Endothelial cell (in vitro differentiated cells): ENCODE measurements at regions not wholly inside any gene's neighbourhood (a gene's known extent, or its start where the extent isn't known, plus 50 kb on each side); places are given as distances from the start of the nearest gene placed in this dataset.

Experiments used
- DNase-seq: peaks from one replicate; pipeline ENCODE4 v3.0.0; 2021; ENCODE audit warnings: low spot score
- H3K27ac Mint-ChIP-seq: one replicate; pipeline ENCODE4 v1.8.0; 2021; ENCODE audit warnings: mixed read lengths, inconsistent platforms; ENCODE audit not compliant: unreplicated experiment
- H3K27me3 Mint-ChIP-seq: one replicate; pipeline ENCODE4 v1.8.0; 2021; ENCODE audit warnings: mild to moderate bottlenecking, moderate library complexity, mixed read lengths, inconsistent platforms; ENCODE audit not compliant: unreplicated experiment
- H3K36me3 Mint-ChIP-seq: one replicate; pipeline ENCODE4 v1.8.0; 2021; ENCODE audit warnings: mild to moderate bottlenecking, low read depth, mixed read lengths, inconsistent platforms; ENCODE audit not compliant: unreplicated experiment
- H3K4me1 Mint-ChIP-seq: one replicate; pipeline ENCODE4 v1.8.0; 2021; ENCODE audit warnings: mild to moderate bottlenecking, mixed read lengths, inconsistent platforms; ENCODE audit not compliant: unreplicated experiment
- H3K4me3 Mint-ChIP-seq: one replicate; pipeline ENCODE4 v1.8.0; 2021; ENCODE audit warnings: mild to moderate bottlenecking, mixed read lengths, inconsistent platforms; ENCODE audit not compliant: unreplicated experiment
- H3K9me3 Mint-ChIP-seq: one replicate; pipeline ENCODE4 v1.8.0; 2021; ENCODE audit warnings: mixed read lengths, inconsistent platforms; ENCODE audit not compliant: unreplicated experiment
- TF ChIP-seq, protein P1 (sequence below): fragments of 200-600 bp; sonication (generic); IDR thresholded peaks from one replicate; pipeline ENCODE4 v1.5.0; 2021; ENCODE audit warnings: antibody characterized with exemption; ENCODE audit not compliant: unreplicated experiment

- Mint-ChIP-seq H3K36me3 (no peaks in the 10 kb centered on the region), H3K4me3 (no peak overlapping the region), H3K9me3 (no peaks in the 10 kb centered on the region), H3K27ac (no peak overlapping the region), H3K27me3 (peaks cover 2% of the 10 kb centered on the region), H3K4me1 (no peaks in the 10 kb centered on the region)
- TF ChIP-seq, protein P1, sequence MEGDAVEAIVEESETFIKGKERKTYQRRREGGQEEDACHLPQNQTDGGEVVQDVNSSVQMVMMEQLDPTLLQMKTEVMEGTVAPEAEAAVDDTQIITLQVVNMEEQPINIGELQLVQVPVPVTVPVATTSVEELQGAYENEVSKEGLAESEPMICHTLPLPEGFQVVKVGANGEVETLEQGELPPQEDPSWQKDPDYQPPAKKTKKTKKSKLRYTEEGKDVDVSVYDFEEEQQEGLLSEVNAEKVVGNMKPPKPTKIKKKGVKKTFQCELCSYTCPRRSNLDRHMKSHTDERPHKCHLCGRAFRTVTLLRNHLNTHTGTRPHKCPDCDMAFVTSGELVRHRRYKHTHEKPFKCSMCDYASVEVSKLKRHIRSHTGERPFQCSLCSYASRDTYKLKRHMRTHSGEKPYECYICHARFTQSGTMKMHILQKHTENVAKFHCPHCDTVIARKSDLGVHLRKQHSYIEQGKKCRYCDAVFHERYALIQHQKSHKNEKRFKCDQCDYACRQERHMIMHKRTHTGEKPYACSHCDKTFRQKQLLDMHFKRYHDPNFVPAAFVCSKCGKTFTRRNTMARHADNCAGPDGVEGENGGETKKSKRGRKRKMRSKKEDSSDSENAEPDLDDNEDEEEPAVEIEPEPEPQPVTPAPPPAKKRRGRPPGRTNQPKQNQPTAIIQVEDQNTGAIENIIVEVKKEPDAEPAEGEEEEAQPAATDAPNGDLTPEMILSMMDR, result no peak
- no peak for DNase-seq
Observed at GRCh38 chr1:57659804-57660203, 235.9 kb upstream of the DAB1 start.

DNA sequence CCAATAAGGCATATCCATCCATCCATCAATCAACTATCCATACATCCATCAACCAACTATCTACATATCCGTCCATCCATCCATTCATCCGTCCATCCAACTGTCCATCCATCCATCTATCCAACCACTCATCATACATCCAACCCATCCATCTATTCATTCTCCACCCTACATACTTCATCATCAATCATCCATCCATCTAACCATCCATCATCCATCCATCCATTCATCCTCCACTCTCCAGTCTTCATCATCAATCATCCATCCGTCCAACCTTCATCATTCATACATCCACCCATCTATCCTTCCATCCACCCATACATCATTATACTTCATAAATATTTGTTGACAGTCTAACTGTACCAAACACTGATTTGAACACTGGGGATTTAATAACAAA, 231.3 kb upstream of the DAB1 start:
- Mint-ChIP-seq H3K27ac (no peak overlapping the region), H3K4me1 (no peaks in the 10 kb centered on the region), H3K9me3 (no peaks in the 10 kb centered on the region), H3K36me3 (no peaks in the 10 kb centered on the region), H3K4me3 (no peak overlapping the region), H3K27me3 (no peaks in the 10 kb centered on the region)
- DNase-seq, result no peak
- TF ChIP-seq, protein P1, result no peak

DNA sequence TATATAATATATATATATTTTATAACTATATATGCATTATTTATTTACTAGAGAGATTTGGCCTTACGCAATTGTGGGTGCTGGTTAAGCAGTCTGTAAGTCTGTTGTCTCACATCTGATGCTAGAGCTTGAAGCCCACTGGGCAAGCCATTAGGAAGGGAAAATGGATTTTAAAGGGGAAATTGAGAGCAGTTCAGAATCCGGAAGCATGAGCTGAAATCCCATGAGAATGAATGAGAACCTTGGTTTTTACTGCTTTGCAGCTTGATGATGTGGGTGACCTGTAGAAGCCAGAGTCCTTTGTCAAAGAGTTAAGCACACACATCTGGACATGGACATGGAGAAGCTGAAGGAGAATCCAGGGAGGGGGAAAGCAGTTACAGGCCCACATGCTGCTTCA, 220.8 kb upstream of the DAB1 start:
- H3K4me3 Mint-ChIP-seq, result no peak overlapping the region
- H3K36me3 Mint-ChIP-seq, result no peaks in the 10 kb centered on the region
- TF ChIP-seq, protein P1, result no peak
- no peak for DNase-seq
- no peak overlapping the region for H3K27ac Mint-ChIP-seq
- H3K4me1 Mint-ChIP-seq, result peaks cover 2% of the 10 kb centered on the region
- H3K27me3 Mint-ChIP-seq, result no peaks in the 10 kb centered on the region
- no peaks in the 10 kb centered on the region for H3K9me3 Mint-ChIP-seq

DNA sequence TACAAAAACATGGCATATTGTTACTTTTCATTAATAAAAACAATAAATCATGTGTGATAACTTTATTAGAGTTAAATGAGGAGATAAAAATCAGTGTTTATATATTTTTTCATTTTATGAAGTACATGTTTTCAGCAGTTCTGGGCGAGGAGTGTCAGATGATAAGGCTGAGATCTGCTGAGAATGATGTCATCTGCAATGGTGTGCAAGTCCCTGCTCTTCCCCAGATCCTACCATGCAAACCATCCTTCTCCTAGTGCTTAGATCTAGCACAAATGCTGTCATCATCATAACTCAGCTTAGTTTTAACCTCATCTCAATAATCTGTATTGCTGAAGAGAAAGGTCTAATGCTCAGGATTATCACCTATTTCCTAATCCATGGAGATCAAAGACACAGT, 214.4 kb upstream of the DAB1 start:
- Mint-ChIP-seq H3K4me3 (no peak overlapping the region), H3K27me3 (no peaks in the 10 kb centered on the region), H3K4me1 (peaks cover 2% of the 10 kb centered on the region), H3K9me3 (no peaks in the 10 kb centered on the region), H3K36me3 (no peaks in the 10 kb centered on the region), H3K27ac (no peak overlapping the region)
- TF ChIP-seq, protein P1, result no peak
- DNase-seq, result no peak

DNA sequence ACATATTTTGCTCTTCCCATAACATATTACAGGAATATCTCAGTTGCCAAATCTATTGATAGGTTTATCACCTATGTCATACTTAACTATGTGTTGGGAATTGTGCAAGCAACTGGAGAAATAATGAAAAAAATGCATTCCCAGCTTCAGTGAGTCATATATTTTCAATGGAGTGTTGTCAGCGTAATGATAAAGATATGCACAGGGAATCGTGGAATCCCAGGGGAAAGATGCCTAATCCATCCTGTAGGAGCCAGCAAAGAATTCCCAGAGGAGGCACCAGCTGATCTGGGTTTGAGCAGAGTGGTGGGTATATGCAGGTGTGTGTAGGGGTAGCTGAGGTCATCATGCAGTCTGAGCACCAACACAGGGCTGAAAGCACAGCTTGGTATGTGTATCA, 213.3 kb upstream of the DAB1 start:
- Mint-ChIP-seq H3K27ac (no peak overlapping the region), H3K4me1 (peaks cover 9% of the 10 kb centered on the region), H3K9me3 (no peaks in the 10 kb centered on the region), H3K36me3 (no peaks in the 10 kb centered on the region), H3K27me3 (no peaks in the 10 kb centered on the region), H3K4me3 (no peak overlapping the region)
- TF ChIP-seq, protein P1, result no peak
- DNase-seq, result no peak
